Ureter (tissue), 1 donor: ENCODE measurements at regions not wholly inside any gene's neighbourhood (a gene's known extent, or its start where the extent isn't known, plus 50 kb on each side); places are given as distances from the start of the nearest gene placed in this dataset.
"Not testable (repeated sequence)": the region's sequence is repeated elsewhere in the genome, so short reads cannot be mapped to it uniquely, and the experiment has no call there.

Source experiments
- DNase-seq: peaks from one replicate; pipeline ENCODE4 v3.0.0-alpha.2; 2020; ENCODE audit warnings: low spot score
- donor health status: DM: yes; HTN: yes; CAD: no.

DNA sequence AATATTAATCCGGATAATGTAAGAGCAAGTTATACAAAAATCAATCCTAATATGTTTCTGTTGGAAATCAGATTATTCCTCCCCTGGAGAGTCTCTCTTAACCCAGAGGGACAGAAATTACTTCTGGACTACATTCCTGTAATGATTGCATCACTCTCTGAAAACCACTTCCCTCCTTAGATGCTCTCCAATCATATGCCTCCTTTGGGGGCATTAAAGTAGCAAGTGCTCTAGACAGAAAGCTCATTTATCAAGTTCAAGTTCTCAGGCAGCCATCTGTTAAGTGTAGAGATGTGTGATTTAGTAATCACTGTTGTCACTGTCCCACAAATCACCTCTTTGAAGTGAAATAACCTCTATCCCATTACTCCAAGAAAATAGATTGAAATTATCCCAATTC lies 247.1 kb downstream of the SLCO4C1 start:
- no peak for DNase-seq

DNA sequence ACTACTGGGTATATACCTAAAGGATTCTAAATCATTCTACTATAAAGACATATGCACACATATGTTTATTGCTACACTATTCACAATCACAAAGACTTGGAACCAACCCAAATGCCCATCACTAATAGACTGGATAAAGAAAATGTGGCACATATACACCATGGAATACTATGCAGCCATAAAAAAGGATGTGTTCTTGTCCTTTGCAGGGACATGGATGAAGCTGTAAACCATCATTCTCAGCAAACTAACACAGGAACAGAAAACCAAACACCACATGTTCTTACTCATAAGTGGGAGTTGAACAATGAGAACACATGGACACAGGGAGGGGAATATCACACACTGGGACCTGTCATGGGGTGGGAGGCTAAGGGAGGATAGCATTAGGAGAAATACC lies 249.0 kb downstream of the SLCO4C1 start:
- DNase-seq: not testable (repeated sequence)

GRCh38 chr5:102040326-102040725 lies 255.8 kb downstream of the SLCO4C1 start:
- DNase-seq: no peak

DNA sequence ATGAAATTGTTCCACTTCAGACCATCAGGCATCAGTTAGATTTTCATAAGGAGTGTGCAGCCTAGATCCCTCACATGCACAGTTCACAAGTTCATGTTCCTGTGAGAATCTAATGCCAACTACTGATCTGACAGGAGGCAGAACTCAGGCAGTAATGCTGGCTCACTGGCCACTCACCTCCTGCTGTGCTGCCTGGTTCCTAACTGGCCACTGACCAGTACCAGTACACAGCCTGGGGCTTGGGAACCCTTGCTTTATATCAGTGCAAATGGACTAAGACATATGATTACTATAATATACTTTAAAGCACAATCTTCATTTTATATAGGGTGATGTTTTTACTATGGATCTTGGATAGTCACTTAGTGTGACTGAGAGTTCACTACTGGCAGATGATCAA lies 259.2 kb downstream of the SLCO4C1 start:
- DNase-seq: no peak

DNA sequence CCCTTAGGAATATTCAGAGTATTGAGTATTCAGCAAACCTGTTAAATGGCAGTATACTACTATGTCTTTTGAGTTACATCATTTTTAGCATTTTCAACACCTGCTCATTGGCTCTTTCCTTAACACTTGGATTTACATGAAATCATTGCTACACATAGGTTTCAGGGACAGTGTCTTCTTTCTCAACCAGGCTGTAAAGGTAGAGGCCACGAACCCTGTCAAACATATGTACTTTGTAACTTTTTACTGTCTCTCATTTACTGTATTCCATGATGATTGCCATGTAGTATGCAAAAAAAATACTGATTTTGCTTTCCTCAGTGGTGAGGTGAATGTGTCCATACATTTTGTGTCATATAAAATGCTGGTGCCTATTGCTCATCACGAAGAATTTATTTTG lies 264.4 kb downstream of the SLCO4C1 start:
- DNase-seq: no peak

GRCh38 chr5:102018690-102019089 lies 277.4 kb downstream of the SLCO4C1 start:
- no peak for DNase-seq

DNA sequence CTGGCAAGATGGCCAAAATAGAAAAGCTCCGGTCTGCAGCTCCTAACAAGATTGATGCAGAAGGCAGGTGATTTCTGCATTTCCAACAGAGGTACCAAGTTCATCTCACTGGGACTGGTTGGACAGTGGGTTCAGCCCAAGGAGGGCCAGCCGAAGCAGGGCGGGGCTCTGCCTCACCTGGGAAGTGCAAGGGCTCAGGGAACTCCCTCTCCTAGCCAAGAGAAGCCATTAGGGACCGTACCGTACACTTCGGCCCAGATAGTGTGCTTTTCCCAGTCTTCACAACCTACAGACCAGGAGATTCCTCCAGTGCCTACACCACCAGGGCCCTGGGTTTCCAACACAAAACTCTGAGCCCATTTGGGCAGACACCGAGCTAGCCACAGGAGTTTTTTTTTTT lies 277.8 kb downstream of the SLCO4C1 start:
- DNase-seq: no peak

DNA sequence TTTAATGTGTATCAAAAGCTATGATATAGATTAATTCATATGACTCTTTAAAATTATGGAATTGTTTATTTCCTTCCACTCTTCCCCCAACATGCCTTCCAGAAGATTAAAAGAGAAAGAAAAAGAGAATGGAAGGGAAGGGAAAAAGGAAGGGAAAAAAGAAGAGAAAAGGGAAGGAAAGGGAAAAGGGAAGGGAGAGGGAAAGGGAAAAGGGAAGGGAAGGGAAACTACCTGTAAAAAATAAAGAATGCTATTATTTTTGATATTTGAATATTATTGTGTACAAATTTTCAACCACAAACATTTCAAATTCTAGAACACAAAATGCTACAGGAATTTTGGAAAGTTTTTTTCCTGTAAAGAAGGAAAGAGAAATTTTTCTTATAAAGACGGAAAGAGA lies 281.7 kb downstream of the SLCO4C1 start:
- no peak for DNase-seq

DNA sequence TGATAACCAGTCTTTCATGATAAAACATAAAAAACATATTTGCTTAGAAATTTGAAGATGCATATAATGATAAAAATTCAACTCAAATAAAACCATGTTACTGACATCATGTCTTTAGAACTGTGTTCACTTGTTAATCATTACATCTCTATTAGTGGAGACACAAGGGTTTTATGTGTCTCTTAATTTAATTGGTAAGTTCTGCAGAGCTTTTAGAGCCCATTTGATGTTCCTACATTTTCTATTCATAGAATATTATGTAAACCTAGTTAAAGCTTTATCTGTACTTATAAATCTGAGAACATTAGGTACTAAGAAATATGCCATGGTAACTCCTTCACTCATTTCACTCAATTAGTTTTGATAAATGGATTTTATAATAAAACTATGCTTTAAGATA lies 285.4 kb downstream of the SLCO4C1 start:
- no peak for DNase-seq

- no peak for DNase-seq
Observed at GRCh38 chr5:101997235-101997634, 298.8 kb downstream of the SLCO4C1 start.

DNA sequence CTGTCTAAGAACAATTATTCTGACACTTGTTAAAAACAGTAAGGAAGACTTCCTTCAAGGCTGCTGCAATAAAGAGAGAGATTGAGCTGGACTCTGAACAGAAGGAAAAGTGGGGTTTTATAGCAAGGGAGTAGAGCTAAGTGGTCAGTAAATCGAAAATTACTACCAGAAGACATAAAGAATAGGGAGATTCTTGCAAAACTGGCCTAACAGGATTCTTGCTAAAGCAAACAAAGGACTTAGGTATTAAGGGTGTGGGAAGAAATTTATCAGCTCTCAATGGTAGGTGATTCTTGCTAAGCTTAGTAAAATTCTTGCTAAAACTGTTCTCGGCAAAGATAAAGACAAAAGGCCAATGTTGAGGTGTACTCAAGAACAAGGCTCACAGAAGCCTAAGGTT lies 300.5 kb downstream of the SLCO4C1 start:
- no peak for DNase-seq

- DNase-seq: no peak
Observed at GRCh38 chr5:101991486-101991885, 304.6 kb downstream of the SLCO4C1 start.

- no peak for DNase-seq
Observed at GRCh38 chr5:101989659-101990058, 306.4 kb downstream of the SLCO4C1 start.

DNA sequence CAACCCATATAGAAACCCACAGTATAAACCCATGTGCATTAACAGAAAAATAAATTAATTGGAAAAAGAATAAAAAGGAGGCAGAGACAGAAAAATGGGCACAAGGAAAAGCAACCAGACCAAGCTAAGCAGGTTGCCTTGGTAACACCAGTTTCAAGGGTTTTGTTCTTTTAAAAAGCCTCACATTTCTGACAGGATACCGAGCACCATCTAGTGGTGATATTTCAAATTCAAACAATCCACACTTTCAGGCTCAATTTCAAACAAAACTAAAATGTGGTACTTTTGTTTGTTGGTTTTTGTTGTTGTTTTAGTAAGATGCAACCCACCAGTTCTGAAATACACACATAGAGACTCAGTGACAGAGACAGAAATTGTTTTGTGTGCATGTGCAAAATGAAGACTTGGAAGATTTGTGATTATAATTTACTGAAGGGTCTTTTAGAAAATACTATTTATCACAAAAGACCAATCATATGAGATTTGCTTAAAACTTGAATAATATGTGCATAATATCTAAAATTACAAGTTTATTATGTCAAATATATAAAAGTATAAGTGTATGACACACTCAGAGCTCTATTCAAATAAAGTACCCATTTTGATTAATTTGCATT lies 318.2 kb downstream of the SLCO4C1 start:
- no peak for DNase-seq

GRCh38 chr5:101976933-101977332 lies 319.2 kb downstream of the SLCO4C1 start:
- no peak for DNase-seq

DNA sequence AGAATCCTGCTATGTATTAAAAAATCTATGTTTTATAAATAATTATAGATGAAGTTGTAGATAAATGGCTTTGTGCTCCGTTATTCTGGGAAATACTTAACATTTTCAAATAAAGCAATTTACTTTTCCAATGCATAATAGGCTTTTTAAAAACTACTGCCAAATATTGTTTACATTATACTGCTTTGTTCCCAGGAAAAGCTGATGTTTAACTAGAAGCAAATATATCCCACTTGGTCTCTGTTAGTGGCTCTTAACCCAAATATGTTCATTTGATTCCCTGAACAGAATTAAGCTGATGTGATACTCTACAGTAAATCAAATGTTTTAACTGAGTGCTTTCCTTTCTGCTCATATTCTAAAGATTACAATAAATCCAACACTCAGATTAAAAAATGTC lies 326.3 kb downstream of the SLCO4C1 start:
- DNase-seq: no peak

DNA sequence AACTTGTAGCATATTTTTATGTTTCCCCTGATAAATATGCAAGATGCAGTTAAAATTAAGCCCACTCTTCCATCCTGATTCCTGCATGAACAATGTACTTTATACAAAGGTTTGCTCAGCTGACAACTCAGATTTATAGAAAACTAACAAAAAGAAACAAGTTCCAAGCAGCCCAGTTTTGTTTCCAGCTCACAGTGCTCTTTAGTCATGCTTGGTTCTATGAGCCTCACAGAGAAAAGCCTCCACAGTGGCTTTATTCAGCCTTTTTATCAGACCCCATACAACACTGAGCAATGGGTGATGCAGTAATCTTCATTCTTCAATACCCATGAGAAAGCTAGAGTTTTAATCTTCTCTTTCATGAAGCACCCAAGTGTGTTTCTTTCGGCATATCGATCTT lies 329.6 kb downstream of the SLCO4C1 start:
- DNase-seq: no peak

DNA sequence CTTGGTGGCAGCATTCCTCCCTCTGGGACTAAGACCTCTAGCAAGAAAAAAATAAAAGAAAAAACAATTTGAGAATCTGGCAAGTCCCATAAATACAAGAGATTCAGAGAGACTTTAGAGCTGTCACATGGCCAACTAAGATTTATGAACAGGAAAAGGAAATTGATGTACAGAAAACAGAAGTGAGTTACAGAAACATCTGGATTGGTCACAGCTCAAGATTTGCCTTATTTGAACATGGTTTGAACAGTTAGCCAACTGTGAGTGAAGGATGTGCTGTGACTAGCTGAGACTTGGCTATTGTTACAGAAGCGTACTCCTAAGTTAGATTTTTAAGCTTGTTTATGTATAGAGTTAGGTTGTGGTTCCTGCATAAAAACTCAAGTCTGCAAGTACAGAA lies 340.2 kb downstream of the SLCO4C1 start:
- DNase-seq: no peak

- no peak for DNase-seq
Observed at GRCh38 chr5:101950019-101950418, 346.1 kb downstream of the SLCO4C1 start.

DNA sequence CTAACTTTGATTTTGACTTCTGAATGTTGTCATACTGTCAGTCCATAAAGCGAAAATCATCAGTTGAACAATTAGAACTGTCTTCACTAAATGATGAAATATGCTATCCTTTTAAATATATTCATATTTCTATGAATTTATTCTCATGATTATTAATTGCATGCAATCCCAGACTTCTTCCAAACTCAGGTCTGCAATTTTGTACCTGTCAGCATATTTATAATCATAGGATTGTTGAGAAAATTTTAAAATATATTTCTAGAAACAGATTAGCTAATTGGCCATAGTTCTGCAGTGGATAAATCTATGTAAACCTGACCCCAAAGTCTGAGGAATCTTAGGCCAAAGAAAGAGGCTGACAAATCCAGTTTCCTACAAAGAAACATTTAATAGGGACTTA lies 347.5 kb downstream of the SLCO4C1 start:
- no peak for DNase-seq

DNA sequence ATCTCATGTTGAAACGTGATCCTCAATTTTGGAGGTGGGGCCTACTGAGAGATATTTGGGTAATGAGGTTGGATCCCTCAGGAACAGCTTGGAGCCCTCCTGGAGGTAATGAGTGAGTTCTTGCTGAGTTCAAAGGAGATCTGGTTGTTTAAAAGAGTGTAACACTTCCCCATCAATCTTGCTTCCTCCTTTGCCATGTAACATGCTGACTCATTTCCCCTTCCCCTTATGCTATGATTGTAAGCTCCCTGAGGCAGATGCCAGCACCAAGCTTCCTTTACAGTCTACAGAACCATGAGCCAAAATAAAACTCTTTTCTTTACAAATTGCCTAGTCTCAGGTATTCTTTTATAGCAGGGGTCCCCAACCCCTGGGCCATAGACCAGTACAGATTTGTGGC lies 352.3 kb downstream of the SLCO4C1 start:
- no peak for DNase-seq

- DNase-seq: no peak
Observed at GRCh38 chr5:101942321-101942882, 353.7 kb downstream of the SLCO4C1 start.

DNA sequence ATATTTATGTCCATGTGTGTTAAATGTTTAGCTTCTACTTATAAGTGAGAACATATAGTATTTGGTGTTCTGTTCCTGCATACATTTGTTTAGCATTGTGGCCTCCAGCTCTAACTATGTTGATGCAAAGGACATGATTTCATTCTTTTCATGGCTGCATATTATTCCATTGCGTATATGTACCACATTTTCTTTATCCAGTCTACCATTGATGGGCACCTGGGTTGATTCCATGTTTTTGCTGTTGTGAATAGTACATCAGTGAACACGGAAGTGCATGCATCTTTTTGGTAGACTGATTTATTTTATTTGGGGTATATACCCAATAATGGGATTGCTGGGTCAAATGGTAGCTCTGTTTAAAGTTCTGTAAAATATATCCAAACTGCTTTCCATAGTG lies 359.0 kb downstream of the SLCO4C1 start:
- DNase-seq: no peak

DNA sequence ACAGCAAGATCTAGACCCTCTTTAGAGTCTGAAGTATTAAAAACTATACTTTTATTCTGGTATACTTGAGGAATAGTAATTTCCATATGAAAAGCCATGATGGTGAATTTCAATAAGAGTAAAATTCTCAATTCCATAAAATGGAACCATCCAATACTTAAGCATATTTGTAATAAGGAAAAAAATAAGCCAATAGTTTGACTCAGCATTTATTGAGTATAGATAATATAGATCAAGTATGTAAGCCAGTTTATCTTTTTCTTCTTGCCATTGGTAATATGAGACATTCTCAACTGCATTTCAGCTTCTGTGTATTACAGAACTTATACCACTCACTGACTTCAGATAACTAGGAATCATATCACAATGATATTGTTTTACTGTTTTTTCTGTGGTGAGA lies 361.0 kb downstream of the SLCO4C1 start:
- DNase-seq: no peak
